Heart right ventricle (tissue), 16 donors: ENCODE measurements at regions not wholly inside any gene's neighbourhood (a gene's known extent, or its start where the extent isn't known, plus 50 kb on each side); places are given as distances from the start of the nearest gene placed in this dataset.

Experiments used
- ATAC-seq, 8 donors: fragments of 200-7000 bp; cut with Tn5 transposase; one replicate each; pipeline ENCODE4 v1.9.1; 2020; ENCODE audit warnings: mild to moderate bottlenecking in 8 of 8, moderate library complexity in 8 of 8, moderate number of reproducible peaks in 1 of 8
- DNase-seq, 2 donors: peaks; one replicate each; pipeline ENCODE4 v3.0.0-alpha.2; 2020
- H3K27ac ChIP-seq, 10 donors: fragments of 200-600 bp; sonication (generic) in 2 of 10; one replicate each; pipeline versions ENCODE4 v1.5.0 to v1.8.0; 2020 to 2022; ENCODE audit warnings: mild to moderate bottlenecking in 3 of 10
- H3K27me3 ChIP-seq, 7 donors: fragments of 200-600 bp; one replicate each; pipeline ENCODE4 v1.8.0; 2021 to 2022; ENCODE audit warnings: mild to moderate bottlenecking in 2 of 7
- H3K36me3 ChIP-seq, 9 donors: fragments of 200-600 bp; sonication (generic) in 1 of 9; one replicate each; pipeline versions ENCODE4 v1.5.0 to v1.8.0; 2020 to 2022; ENCODE audit warnings: mild to moderate bottlenecking in 2 of 9
- H3K4me1 ChIP-seq, 9 donors: fragments of 200-600 bp; sonication (generic) in 1 of 9; one replicate each; pipeline versions ENCODE4 v1.5.0 to v1.8.0; 2020 to 2022; ENCODE audit warnings: mild to moderate bottlenecking in 4 of 9
- H3K4me3 ChIP-seq, 10 donors: fragments of 200-600 bp; sonication (generic) in 2 of 10; one replicate each; pipeline versions ENCODE4 v1.5.0 to v1.8.0; 2020 to 2022; ENCODE audit warnings: mild to moderate bottlenecking in 7 of 10, moderate library complexity in 2 of 10
- H3K9me3 ChIP-seq, 11 donors: fragments of 200-600 bp in 10 of 11; sonication (generic) in 2 of 11; one replicate each; pipeline versions ENCODE4 v1.5.0 to v1.8.0; 2013 to 2022; ENCODE audit warnings: mild to moderate bottlenecking in 2 of 11, control low read depth in 1 of 11, moderate library complexity in 1 of 11
- CTCF ChIP-seq, 9 donors: fragments of 200-600 bp; sonication (generic) in 2 of 9; IDR thresholded peaks; one replicate each; pipeline versions ENCODE4 v1.5.0 to v1.8.0; 2021 to 2022; ENCODE audit warnings: antibody characterized with exemption in 9 of 9, mild to moderate bottlenecking in 5 of 9, moderate library complexity in 1 of 9
- WGBS, 2 donors: extraction: QIAGEN DNeasy Blood & Tissue Kit; methylation state at CpG; one replicate each; pipeline ENCODE4 v1.1.7; 2013; ENCODE audit warnings: inconsistent platforms in 1 of 2; 5-methylcytosine and 5-hydroxymethylcytosine counted together
- intact Hi-C, 10 donors: fragments of 100-400 bp; cut with DNase I; formaldehyde crosslinking; loops; one replicate each; pipeline versions ENCODE4 v1.11.1 to v1.14.2; 2022
- donor health status: Arrhythmogenic right ventricular cardiomyopathy.
- donor health status: ischemic (EF 13 %, LVEDD 7.1; RV severe dilation, severe dysfunction).
- donor health status: healthy with polysubstance abuse.
- donor health status: DM: no; HTN: yes; CAD: no.
- donor health status: DM: no; HTN: no; CAD: no.
- donor health status: ischemic (EF 25% LVEDD 6.9; RV normal size, moderate dysfunction).
- donor health status: ischemic (EF 25% LVEDD 5.7; RV mildly dilated, moderate dysfunction).
- donor health status: healthy.
- donor health status: DM: yes; HTN: yes; CAD: no.
- donor health status: Ischemic cardiomyopathy.
- donor health status: ischemic (EF 35%, LVEDD 5.7; RV mildly dilated, moderate dysfunction).
- donor health status: nonischemic (EF 11% LVEDD 7.7; RV severe dilation, severe dysfunction).
- donor health status: DM: yes; HTN: yes; CAD: no.
- donor health status: PGD.
- donor health status: ischemic (EF 29% LVEDD 5.4; RV normal size, mild dysfunction).
- donor health status: nonischemic (EF 23%, LVEDD 6.1; RV moderate dilation, normal function).

GRCh38 chr17:5786510-5786875 lies 202.2 kb upstream of the NLRP1 start:
- Histone ChIP-seq H3K36me3 (no peaks in the 10 kb centered on the region), H3K27me3 (peaks cover 0 to 46% (median 23%) of the 10 kb centered on the region in 7 donors), H3K4me1 (no peaks in the 10 kb centered on the region), H3K4me3 (no peak overlapping the region), H3K9me3 (peaks cover 0 to 26% (median 12%) of the 10 kb centered on the region in 11 donors), H3K27ac (no peak overlapping the region)
- 61% methylated on average over 6 of the region's 6 CpGs for WGBS, 2 donors
- intact Hi-C loops = no loop called here
- TF ChIP-seq CTCF (IDR thresholded peaks at IDR 0.05) = no peak
- DNase-seq (no peak), ATAC-seq (no peak)

- no peak for DNase-seq
- no peak for TF ChIP-seq CTCF (IDR thresholded peaks at IDR 0.05)
- no peak overlapping the region for H3K27ac ChIP-seq
- H3K4me1 ChIP-seq = no peaks in the 10 kb centered on the region
- no peak for ATAC-seq
- no peak overlapping the region for H3K4me3 ChIP-seq
- WGBS, 2 donors = 72 to 73% methylated on average over 6 of the region's 6 CpGs
- peaks cover 0 to 60% (median 23%) of the 10 kb centered on the region in 7 donors for H3K27me3 ChIP-seq
- H3K36me3 ChIP-seq = no peaks in the 10 kb centered on the region
- H3K9me3 ChIP-seq = peaks cover 0 to 21% (median 8%) of the 10 kb centered on the region in 11 donors
- intact Hi-C loops = no loop called here
These were observed 204.1 kb upstream of the NLRP1 start for GRCh38 chr17:5788266-5788900.

GRCh38 chr17:5789528-5789927 lies 205.2 kb upstream of the NLRP1 start:
- Histone ChIP-seq H3K27ac (no peak overlapping the region), H3K9me3 (peaks cover 0 to 11% (median 0%) of the 10 kb centered on the region in 11 donors), H3K27me3 (peaks cover 0 to 68% (median 23%) of the 10 kb centered on the region in 7 donors), H3K36me3 (no peaks in the 10 kb centered on the region), H3K4me1 (no peaks in the 10 kb centered on the region), H3K4me3 (no peak overlapping the region)
- intact Hi-C loops = no loop called here
- ATAC-seq (no peak), DNase-seq (no peak)
- TF ChIP-seq CTCF (IDR thresholded peaks at IDR 0.05) = no peak
- 37 to 52% methylated on average over 15 of the region's 15 CpGs for WGBS, 2 donors

GRCh38 chr17:5793157-5793556 lies 208.8 kb upstream of the NLRP1 start:
- WGBS, 2 donors = 87 to 93% methylated on average over 4 of the region's 4 CpGs
- peaks cover 0 to 65% (median 30%) of the 10 kb centered on the region in 7 donors for H3K27me3 ChIP-seq
- intact Hi-C loops = no loop called here

More at GRCh38 chr17:5793157-5793556, 208.8 kb upstream of the NLRP1 start:
- no peak overlapping the region for H3K27ac ChIP-seq
- DNase-seq (no peak), ATAC-seq (no peak)
- H3K36me3 ChIP-seq = no peaks in the 10 kb centered on the region
- H3K9me3 ChIP-seq = peaks cover 0 to 10% (median 0%) of the 10 kb centered on the region in 11 donors
- H3K4me3 ChIP-seq = no peak overlapping the region
- no peaks in the 10 kb centered on the region for H3K4me1 ChIP-seq
- peak in 3 of 9 donors; percentile 8 to 42 (median 12) for TF ChIP-seq CTCF (IDR thresholded peaks at IDR 0.05)
